DND-41 (cell line): ENCODE measurements at regions not wholly inside any gene's neighbourhood (a gene's known extent, or its start where the extent isn't known, plus 50 kb on each side); places are given as distances from the start of the nearest gene placed in this dataset.

Experiments used
- EZH2 ChIP-seq: IDR thresholded peaks from 3 replicates; pipeline ENCODE4 v1.6.1; 2012; ENCODE audit warnings: borderline replicate concordance, low read depth, mild to moderate bottlenecking, moderate library complexity, low read length, inconsistent platforms; ENCODE audit not compliant: severe bottlenecking
- TF ChIP-seq, protein P1 (sequence below): IDR thresholded peaks from 2 replicates; pipeline ENCODE4 v1.5.1; 2012; ENCODE audit warnings: borderline replicate concordance, low read length, moderate library complexity, mild to moderate bottlenecking; ENCODE audit not compliant: poor library complexity, severe bottlenecking; ENCODE audit errors: extremely low read depth

GRCh38 chr2:16141641-16141921, 201.2 kb downstream of the MYCN start:
- TF ChIP-seq, protein P1, sequence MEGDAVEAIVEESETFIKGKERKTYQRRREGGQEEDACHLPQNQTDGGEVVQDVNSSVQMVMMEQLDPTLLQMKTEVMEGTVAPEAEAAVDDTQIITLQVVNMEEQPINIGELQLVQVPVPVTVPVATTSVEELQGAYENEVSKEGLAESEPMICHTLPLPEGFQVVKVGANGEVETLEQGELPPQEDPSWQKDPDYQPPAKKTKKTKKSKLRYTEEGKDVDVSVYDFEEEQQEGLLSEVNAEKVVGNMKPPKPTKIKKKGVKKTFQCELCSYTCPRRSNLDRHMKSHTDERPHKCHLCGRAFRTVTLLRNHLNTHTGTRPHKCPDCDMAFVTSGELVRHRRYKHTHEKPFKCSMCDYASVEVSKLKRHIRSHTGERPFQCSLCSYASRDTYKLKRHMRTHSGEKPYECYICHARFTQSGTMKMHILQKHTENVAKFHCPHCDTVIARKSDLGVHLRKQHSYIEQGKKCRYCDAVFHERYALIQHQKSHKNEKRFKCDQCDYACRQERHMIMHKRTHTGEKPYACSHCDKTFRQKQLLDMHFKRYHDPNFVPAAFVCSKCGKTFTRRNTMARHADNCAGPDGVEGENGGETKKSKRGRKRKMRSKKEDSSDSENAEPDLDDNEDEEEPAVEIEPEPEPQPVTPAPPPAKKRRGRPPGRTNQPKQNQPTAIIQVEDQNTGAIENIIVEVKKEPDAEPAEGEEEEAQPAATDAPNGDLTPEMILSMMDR, result no peak
- TF ChIP-seq EZH2, result no peak
